ENCODE measurements at regions not wholly inside any gene's neighbourhood (a gene's known extent, or its start where the extent isn't known, plus 50 kb on each side); places are given as distances from the start of the nearest gene placed in this dataset.

DNA sequence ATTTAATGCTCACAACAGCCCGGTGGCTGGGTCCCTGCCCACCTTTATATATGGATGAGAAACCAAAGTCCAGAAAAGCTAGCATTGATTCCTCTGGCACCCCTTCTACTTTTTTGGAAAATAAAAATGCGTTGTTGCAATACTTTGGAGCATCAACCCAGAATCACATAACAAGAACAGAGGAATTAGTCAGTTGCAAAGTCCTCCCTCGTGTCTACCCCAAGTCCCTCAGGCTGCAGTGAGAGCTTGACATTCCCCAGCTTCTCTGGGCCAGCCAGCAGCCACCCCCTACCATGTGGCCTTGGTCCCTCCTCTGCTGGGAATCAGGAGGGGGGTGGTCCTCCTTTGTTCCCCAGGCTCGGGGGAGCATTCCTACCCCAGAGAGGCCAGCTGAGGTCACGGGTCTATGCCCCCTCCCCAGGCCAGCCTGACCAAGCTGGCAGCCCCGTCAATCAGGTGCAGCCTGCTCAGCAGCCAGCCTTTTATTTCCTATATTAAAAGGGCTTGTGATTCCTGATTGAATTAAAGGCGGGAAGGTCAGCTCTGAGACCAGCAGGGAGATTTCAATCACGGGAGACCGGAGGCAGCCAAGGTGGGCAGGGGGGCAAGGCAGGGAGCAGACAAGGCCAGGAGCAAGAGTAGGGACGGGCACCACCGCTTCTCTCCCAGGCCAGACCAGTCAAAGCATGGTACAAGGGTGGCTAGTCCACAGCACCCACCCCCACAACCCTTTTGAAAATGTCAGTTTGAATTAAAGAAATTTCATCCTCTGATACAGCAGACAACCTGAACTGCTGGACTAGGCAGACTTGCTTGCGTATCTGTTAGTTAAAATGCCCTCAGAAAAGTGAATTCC, 158.9 kb downstream of the MRPL14 start:
- Histone ChIP-seq H3K36me3 (no peaks in the 10 kb centered on the region), H3K4me2 (no peak overlapping the region), H3K9me3 (replicated peaks in 1 of 11) (no peaks in the 10 kb centered on the region), H3K27me3 (no peaks in the 10 kb centered on the region), H3K4me3 (no peak overlapping the region), H4K20me1 (no peaks in the 10 kb centered on the region; a peak in 1 of 22 replicates), H3K4me1 (peaks cover 7 to 40% (median 14%) of the 10 kb centered on the region in 10 experiments; a peak in 18 of 20 replicates), H3K9ac (no peak overlapping the region), H3K27ac (no peak overlapping the region)
- no peak for TF ChIP-seq Cebpa-rat (IDR thresholded peaks at IDR 0.05)

DNA sequence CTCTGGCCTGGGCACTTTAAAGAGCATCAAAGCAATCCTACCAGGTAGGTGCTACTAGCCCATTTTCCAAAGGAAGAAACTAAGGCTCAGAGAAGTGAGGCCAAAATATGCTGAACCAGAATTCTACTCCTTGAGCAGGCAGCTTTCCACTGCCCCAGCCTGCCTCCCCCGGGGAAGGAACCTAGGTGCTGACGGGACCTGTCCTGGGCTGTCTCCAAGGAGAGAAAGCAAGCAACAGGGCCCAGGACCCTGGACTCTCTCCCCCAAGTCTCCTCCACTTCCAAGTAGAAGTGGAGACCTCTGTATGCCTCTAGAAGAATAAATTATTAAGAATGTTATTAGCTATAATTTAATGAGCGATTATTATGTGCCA, 159.5 kb downstream of the MRPL14 start:
- no peaks in the 10 kb centered on the region for H3K36me3 ChIP-seq
- H3K9ac ChIP-seq: no peak overlapping the region
- no peaks in the 10 kb centered on the region for H3K9me3 ChIP-seq (replicated peaks in 1 of 11)
- H3K27ac ChIP-seq: no peak overlapping the region
- H3K4me3 ChIP-seq: no peak overlapping the region
- no peaks in the 10 kb centered on the region; a peak in 1 of 22 replicates for H4K20me1 ChIP-seq
- H3K4me2 ChIP-seq: no peak overlapping the region
- H3K27me3 ChIP-seq: no peaks in the 10 kb centered on the region
- TF ChIP-seq Cebpa-rat (IDR thresholded peaks at IDR 0.05): no peak
- peaks cover 7 to 34% (median 12%) of the 10 kb centered on the region in 10 experiments; a peak in 18 of 20 replicates for H3K4me1 ChIP-seq

DNA sequence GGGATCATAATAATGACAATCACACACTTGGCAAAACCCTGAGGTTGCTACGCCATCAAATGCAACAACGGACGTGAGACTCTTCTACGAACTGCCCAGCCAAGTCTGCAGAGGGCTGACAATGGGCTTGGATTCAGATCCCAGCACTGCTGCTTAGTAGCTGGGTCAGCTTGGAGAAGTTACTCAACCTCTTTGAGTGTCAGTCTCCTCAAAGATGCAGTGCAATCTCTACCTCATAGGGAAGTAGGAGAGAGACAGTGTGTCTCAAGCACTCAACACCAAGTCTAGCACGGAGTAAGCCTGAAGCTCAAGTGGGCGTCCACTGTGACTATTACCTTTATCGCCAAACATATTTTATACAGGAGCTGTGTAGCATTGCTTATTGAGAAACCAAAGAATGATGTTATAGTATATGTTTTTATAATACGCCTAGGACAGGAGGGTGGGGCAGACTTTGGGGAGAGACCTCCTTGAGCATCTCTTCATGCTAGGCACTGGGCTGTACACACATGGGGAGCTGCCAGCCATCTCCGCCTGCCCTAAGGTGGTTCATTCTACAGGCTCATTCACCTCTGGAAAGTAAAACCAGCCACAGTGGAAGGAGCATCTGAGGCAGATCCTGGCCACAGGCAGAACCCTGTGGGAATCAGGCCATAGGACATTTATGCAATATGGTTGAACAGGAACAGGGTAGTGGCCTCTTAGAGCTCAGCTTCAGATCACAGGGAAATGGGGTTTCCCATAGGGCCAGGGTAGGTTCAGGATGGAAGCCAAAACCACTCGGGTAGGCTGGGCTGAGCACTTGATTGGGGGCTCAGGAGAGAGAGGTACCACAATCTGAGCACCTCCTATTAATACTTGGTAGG, 160.2 kb downstream of the MRPL14 start:
- no peaks in the 10 kb centered on the region for H3K27me3 ChIP-seq
- no peaks in the 10 kb centered on the region for H3K9me3 ChIP-seq (replicated peaks in 1 of 11)
- H3K36me3 ChIP-seq: no peaks in the 10 kb centered on the region
- H4K20me1 ChIP-seq: no peaks in the 10 kb centered on the region
- H3K9ac ChIP-seq: no peak overlapping the region
- no peak overlapping the region for H3K4me2 ChIP-seq
- peaks cover 1 to 28% (median 6%) of the 10 kb centered on the region in 10 experiments; a peak in 18 of 20 replicates for H3K4me1 ChIP-seq
- no peak overlapping the region for H3K4me3 ChIP-seq
- TF ChIP-seq Cebpa-rat (IDR thresholded peaks at IDR 0.05): no peak
- no peak overlapping the region for H3K27ac ChIP-seq

GRCh38 chr6:43966374-43966658, 160.9 kb downstream of the MRPL14 start:
- no peak for TF ChIP-seq Cebpa-rat (IDR thresholded peaks at IDR 0.05)
- H3K36me3 ChIP-seq: no peaks in the 10 kb centered on the region
- H3K27ac ChIP-seq: no peak overlapping the region
- H3K9ac ChIP-seq: no peak overlapping the region
- H3K27me3 ChIP-seq: no peaks in the 10 kb centered on the region
- no peaks in the 10 kb centered on the region for H3K9me3 ChIP-seq (replicated peaks in 1 of 11)
- H4K20me1 ChIP-seq: no peaks in the 10 kb centered on the region
- H3K4me1 ChIP-seq: peaks cover 0 to 20% (median under 1%) of the 10 kb centered on the region in 10 experiments; a peak in 7 of 20 replicates
- no peak overlapping the region for H3K4me3 ChIP-seq
- H3K4me2 ChIP-seq: no peak overlapping the region

- H3K27me3 ChIP-seq: no peaks in the 10 kb centered on the region
- H3K36me3 ChIP-seq: no peaks in the 10 kb centered on the region
- H3K9me3 ChIP-seq (replicated peaks in 1 of 11): no peaks in the 10 kb centered on the region
- no peak overlapping the region for H3K9ac ChIP-seq
- H3K27ac ChIP-seq: no peak overlapping the region
- no peak overlapping the region for H3K4me3 ChIP-seq
- no peak for TF ChIP-seq Cebpa-rat (IDR thresholded peaks at IDR 0.05)
- no peaks in the 10 kb centered on the region for H4K20me1 ChIP-seq
- H3K4me1 ChIP-seq: peaks cover 0 to 15% (median 0%) of the 10 kb centered on the region in 10 experiments; a peak in 6 of 20 replicates
- peak overlapping the region in 2 of 11 experiments; percentile 4 to 27; a peak in 2 of 22 replicates for H3K4me2 ChIP-seq
Measured at GRCh38 chr6:43965628-43966373, 161.5 kb downstream of the MRPL14 start.

DNA sequence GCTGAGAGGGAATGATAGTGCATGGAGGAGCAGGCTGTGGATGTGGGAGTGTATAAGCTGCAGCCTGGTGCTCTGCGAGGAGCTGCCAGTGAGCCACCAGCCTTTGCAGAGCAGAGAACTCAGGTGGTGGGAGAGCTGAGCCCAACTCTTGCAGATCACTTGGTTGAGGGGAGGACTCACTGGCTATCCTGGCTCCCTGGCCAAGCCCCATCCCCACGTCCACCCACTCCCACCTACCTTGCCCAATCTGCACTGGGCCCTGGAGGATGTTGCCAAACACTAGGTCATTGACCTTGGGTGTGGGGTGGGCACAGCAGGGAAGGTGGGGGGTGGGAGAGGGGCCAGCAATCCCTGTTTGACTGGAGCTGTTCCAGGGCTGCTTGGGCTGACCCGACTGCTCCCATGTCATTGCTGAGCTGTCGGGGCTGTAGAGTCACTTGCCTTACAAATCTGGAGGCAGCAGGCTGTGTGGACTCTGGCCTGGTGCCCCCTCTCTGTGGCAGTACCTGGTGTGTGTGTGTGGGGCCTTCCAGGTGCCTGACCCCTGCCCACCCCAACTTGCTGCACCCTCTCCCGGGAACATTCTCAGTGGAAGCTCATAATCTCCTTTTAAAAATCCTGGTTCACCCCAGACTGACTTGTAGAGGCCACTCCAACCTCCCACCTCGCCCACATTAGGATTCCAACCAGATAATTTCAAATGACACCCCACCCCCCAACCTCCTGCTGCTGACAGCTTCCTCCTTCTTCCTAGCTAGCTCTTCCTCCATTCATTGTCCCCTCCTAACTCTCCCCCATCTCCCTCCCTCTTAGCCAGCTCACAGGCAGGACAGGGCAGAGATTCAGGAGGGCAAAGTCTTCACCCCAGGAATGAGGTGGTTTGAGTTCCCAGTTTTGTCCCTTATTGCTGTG, 162.3 kb downstream of the MRPL14 start:
- Histone ChIP-seq H3K27me3 (no peaks in the 10 kb centered on the region), H3K27ac (no peak overlapping the region)

GRCh38 chr6:43963877-43964658, 163.2 kb downstream of the MRPL14 start:
- Histone ChIP-seq H3K4me2 (no peak overlapping the region), H3K9me3 (replicated peaks in 1 of 11) (no peaks in the 10 kb centered on the region), H3K4me3 (no peak overlapping the region), H3K27me3 (no peaks in the 10 kb centered on the region), H3K9ac (no peak overlapping the region), H4K20me1 (no peaks in the 10 kb centered on the region), H3K4me1 (peaks cover 0 to 11% (median 0%) of the 10 kb centered on the region in 10 experiments; a peak in 6 of 20 replicates), H3K27ac (no peak overlapping the region), H3K36me3 (no peaks in the 10 kb centered on the region)
- TF ChIP-seq Cebpa-rat (IDR thresholded peaks at IDR 0.05): no peak

More for the DNA sequence above, 162.3 kb downstream of the MRPL14 start:
- H3K9ac ChIP-seq: no peak overlapping the region
- no peaks in the 10 kb centered on the region for H3K36me3 ChIP-seq
- no peak for TF ChIP-seq Cebpa-rat (IDR thresholded peaks at IDR 0.05)
- H4K20me1 ChIP-seq: no peaks in the 10 kb centered on the region
- peaks cover 0 to 11% (median 0%) of the 10 kb centered on the region in 10 experiments; a peak in 6 of 20 replicates for H3K4me1 ChIP-seq
- no peaks in the 10 kb centered on the region for H3K9me3 ChIP-seq (replicated peaks in 1 of 11)
- H3K4me2 ChIP-seq: peak overlapping the region in 5 of 11 experiments; percentile 4 to 27 (median 20); a peak in 4 of 22 replicates
- no peak overlapping the region for H3K4me3 ChIP-seq

DNA sequence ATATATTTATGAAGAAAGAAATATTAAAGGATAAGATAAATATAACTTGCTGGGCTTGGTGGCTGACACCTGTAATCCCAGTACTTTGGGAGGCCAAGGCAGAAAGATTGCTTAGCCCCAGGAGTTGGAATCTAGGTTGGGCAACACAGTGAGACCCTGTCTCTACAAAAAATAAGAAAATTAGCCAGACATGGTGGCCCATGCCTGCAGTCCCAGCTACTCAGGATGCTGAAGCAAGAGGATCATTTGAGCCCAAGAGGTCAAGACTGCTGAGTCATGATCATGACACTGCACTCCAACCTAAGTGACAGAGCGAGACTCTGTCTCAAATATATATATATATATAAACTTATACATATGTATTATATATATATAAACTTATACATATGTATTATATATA, 164.0 kb downstream of the MRPL14 start:
- no peak overlapping the region for H3K4me2 ChIP-seq
- no peaks in the 10 kb centered on the region for H3K36me3 ChIP-seq
- no peak overlapping the region for H3K9ac ChIP-seq
- no peaks in the 10 kb centered on the region for H3K9me3 ChIP-seq (replicated peaks in 1 of 11)
- no peak overlapping the region for H3K4me3 ChIP-seq
- H3K27me3 ChIP-seq: no peaks in the 10 kb centered on the region
- no peaks in the 10 kb centered on the region for H4K20me1 ChIP-seq
- TF ChIP-seq Cebpa-rat (IDR thresholded peaks at IDR 0.05): no peak
- no peak overlapping the region for H3K27ac ChIP-seq
- H3K4me1 ChIP-seq: peaks cover 0 to 11% (median 0%) of the 10 kb centered on the region in 10 experiments; a peak in 6 of 20 replicates

All from BLaER1 treated with 17β-estradiol and CSF1 and Interleukin-3, amounts not matched to agents 10 nM and 100 nM (cell line).